H1 (cell line): ENCODE measurements at regions not wholly inside any gene's neighbourhood (a gene's known extent, or its start where the extent isn't known, plus 50 kb on each side); places are given as distances from the start of the nearest gene placed in this dataset.

ENCODE experiments used
- CTCF ChIA-PET: fragments of 300-600 bp; sonication (Branson Sonifier 250); formaldehyde crosslinking; loops from one replicate; lab custom pipeline; 2021; ENCODE audit not compliant: partially characterized antibody; lab: Charles Lee
- POLR2A ChIA-PET: fragments of 300-600 bp; sonication (Branson Sonifier 250); formaldehyde crosslinking; loops from one replicate; lab custom pipeline; 2021; ENCODE audit warnings: inconsistent platforms; ENCODE audit not compliant: partially characterized antibody; lab: Charles Lee
- DNase-seq, 2 experiments: peaks; one replicate each; pipeline versions ENCODE4 v3.0.0 to v3.0.0-alpha.2; 2010 to 2022; ENCODE audit warnings: low spot score in 2 of 2, low read depth in 1 of 2, mixed read lengths in 1 of 2
- FAIRE-seq: peaks from 2 replicates; lab custom pipeline; 2011; peaks lifted over from hg19 to GRCh38; lab: Jason Lieb, UNC
- H2AFZ ChIP-seq: 2 replicates; pipeline ENCODE4 v1.8.1; 2012; ENCODE audit warnings: low read length, inconsistent platforms
- H2AK5ac ChIP-seq: 2 replicates; pipeline ENCODE4 v1.6.1; 2013; ENCODE audit warnings: low read depth, low read length
- H2BK120ac ChIP-seq: replicated peaks from 2 replicates; pipeline ENCODE3; 2013; ENCODE audit warnings: low read depth, low read length, inconsistent platforms
- H2BK12ac ChIP-seq: 2 replicates; pipeline ENCODE4 v1.6.1; 2013; ENCODE audit warnings: low read depth, low read length
- H2BK15ac ChIP-seq: 2 replicates; pipeline ENCODE4 v1.6.1; 2013; ENCODE audit warnings: low read length
- H2BK20ac ChIP-seq: 2 replicates; pipeline ENCODE4 v1.6.1; 2013; ENCODE audit warnings: low read length
- H2BK5ac ChIP-seq: 2 replicates; pipeline ENCODE4 v1.6.1; 2013; ENCODE audit warnings: low read depth, low read length
- H3K14ac ChIP-seq: 2 replicates; pipeline ENCODE4 v1.6.1; 2013; ENCODE audit warnings: inconsistent platforms; ENCODE audit not compliant: insufficient read length
- H3K18ac ChIP-seq: 2 replicates; pipeline ENCODE4 v1.6.1; 2013; ENCODE audit warnings: low read length; ENCODE audit errors: extremely low read depth
- H3K23ac ChIP-seq: 2 replicates; pipeline ENCODE4 v1.6.1; 2013; ENCODE audit warnings: inconsistent platforms; ENCODE audit not compliant: insufficient read length
- H3K23me2 ChIP-seq: 2 replicates; pipeline ENCODE4 v1.6.1; 2013; ENCODE audit warnings: low read depth, low read length
- H3K27ac ChIP-seq: 2 replicates; pipeline ENCODE4 v1.6.1; 2011; ENCODE audit warnings: low read depth, low read length, inconsistent platforms
- H3K27me3 ChIP-seq, 4 experiments: replicated peaks in 1 of 4; 1 replicate in 1 of 4; 2 replicates in 3 of 4; pipeline versions ENCODE4 v1.6.1 to v1.8.1; 2011 to 2013; ENCODE audit warnings: low read length in 3 of 4, mild to moderate bottlenecking in 3 of 4, inconsistent platforms in 2 of 4, mixed read lengths in 2 of 4, moderate library complexity in 1 of 4; ENCODE audit not compliant: control insufficient read depth in 3 of 4, insufficient read depth in 3 of 4; ENCODE audit errors: extremely low read depth in 1 of 4
- H3K36me3 ChIP-seq, 4 experiments: 2 replicates each; pipeline versions ENCODE4 v1.6.1 to v1.8.1; 2011 to 2013; ENCODE audit warnings: mild to moderate bottlenecking in 4 of 4, low read length in 3 of 4, moderate library complexity in 2 of 4, control low read depth in 1 of 4, inconsistent platforms in 1 of 4; ENCODE audit not compliant: insufficient read depth in 4 of 4, control insufficient read depth in 2 of 4
- H3K4ac ChIP-seq: replicated peaks from 2 replicates; pipeline ENCODE3; 2013; ENCODE audit warnings: low read length, low read depth, mixed read lengths, inconsistent platforms; ENCODE audit not compliant: insufficient read length
- H3K4me1 ChIP-seq, 4 experiments: replicated peaks in 1 of 4; 1 replicate in 1 of 4; 2 replicates in 3 of 4; pipeline versions ENCODE4 v1.6.1 to v1.8.1; 2011 to 2013; ENCODE audit warnings: low read length in 3 of 4, inconsistent platforms in 2 of 4, mixed read lengths in 1 of 4; ENCODE audit not compliant: insufficient read depth in 4 of 4, control insufficient read depth in 3 of 4
- H3K4me2 ChIP-seq, 2 experiments: 2 replicates each; pipeline versions ENCODE4 v1.6.1 to v1.8.1; 2011 to 2013; ENCODE audit warnings: low read depth in 2 of 2, low read length in 2 of 2, control low read depth in 1 of 2, inconsistent platforms in 1 of 2, mild to moderate bottlenecking in 1 of 2; ENCODE audit not compliant: insufficient read depth in 1 of 2
- H3K4me3 ChIP-seq, 4 experiments: fragments of 200-600, 300-600 bp in 1 of 4; sonication (generic), shearing (Covaris generic), sonication (Bioruptor Twin) in 1 of 4; 2 replicates each; pipeline versions ENCODE4 v1.5.1 to v1.8.1; 2011 to 2016; ENCODE audit warnings: low read length in 4 of 4, low read depth in 3 of 4, control low read depth in 2 of 4, inconsistent platforms in 2 of 4, mild to moderate bottlenecking in 2 of 4, mixed read lengths in 1 of 4, moderate library complexity in 1 of 4; ENCODE audit not compliant: insufficient read depth in 2 of 4; ENCODE audit errors: extremely low read depth in 1 of 4
- H3K56ac ChIP-seq: replicated peaks from 2 replicates; pipeline ENCODE3; 2013; ENCODE audit warnings: low read depth, mild to moderate bottlenecking, mixed read lengths, low read length, inconsistent platforms; ENCODE audit not compliant: insufficient read length
- H3K79me1 ChIP-seq: 2 replicates; pipeline ENCODE4 v1.6.1; 2013; ENCODE audit warnings: low read depth, low read length, control low read depth
- H3K79me2 ChIP-seq, 2 experiments: 2 replicates each; pipeline versions ENCODE4 v1.6.1 to v1.8.1; 2012 to 2013; ENCODE audit warnings: low read length in 2 of 2, mild to moderate bottlenecking in 2 of 2, inconsistent platforms in 1 of 2; ENCODE audit not compliant: insufficient read depth in 2 of 2, control insufficient read depth in 1 of 2
- H3K9ac ChIP-seq, 4 experiments: replicated peaks in 1 of 4; 1 replicate in 1 of 4; 2 replicates in 3 of 4; pipeline versions ENCODE4 v1.6.1 to v1.8.1; 2011 to 2013; ENCODE audit warnings: low read depth in 3 of 4, low read length in 3 of 4, control low read depth in 2 of 4, mild to moderate bottlenecking in 2 of 4, moderate library complexity in 2 of 4, inconsistent platforms in 1 of 4; ENCODE audit errors: extremely low read depth in 1 of 4
- H3K9me3 ChIP-seq, 2 experiments: 2 replicates each; pipeline versions ENCODE4 v1.6.1 to v1.8.1; 2012 to 2013; ENCODE audit warnings: mild to moderate bottlenecking in 2 of 2, moderate library complexity in 2 of 2, control low read depth in 1 of 2, inconsistent platforms in 1 of 2, low read depth in 1 of 2, low read length in 1 of 2, mixed read lengths in 1 of 2; ENCODE audit not compliant: insufficient read depth in 2 of 2
- H4K20me1 ChIP-seq, 2 experiments: replicated peaks in 1 of 2; 2 replicates each; pipeline versions ENCODE3 to v1.8.1; 2011 to 2013; ENCODE audit warnings: inconsistent platforms in 2 of 2, low read length in 2 of 2, mild to moderate bottlenecking in 1 of 2; ENCODE audit not compliant: insufficient read depth in 2 of 2, control insufficient read depth in 1 of 2
- H4K5ac ChIP-seq: 2 replicates; pipeline ENCODE4 v1.6.1; 2013; ENCODE audit warnings: low read length, low read depth, mixed read lengths, inconsistent platforms; ENCODE audit not compliant: insufficient read length
- H4K8ac ChIP-seq: 2 replicates; pipeline ENCODE4 v1.8.0; 2013; ENCODE audit warnings: mild to moderate bottlenecking, moderate library complexity, low read length, inconsistent platforms; ENCODE audit not compliant: insufficient read depth; ENCODE audit errors: extremely low read depth
- H4K91ac ChIP-seq: replicated peaks from 2 replicates; pipeline ENCODE3; 2013; ENCODE audit warnings: low read length, mixed read lengths, inconsistent platforms; ENCODE audit not compliant: insufficient read length
- KDM5A ChIP-seq: fragments of 200-600 bp; IDR thresholded peaks from 2 replicates; pipeline ENCODE4 v1.7.1; 2012; ENCODE audit warnings: mild to moderate bottlenecking, low read length, inconsistent platforms, mixed read lengths
- MAFK ChIP-seq: IDR thresholded peaks from 2 replicates; pipeline ENCODE4 v1.6.1; 2012; ENCODE audit warnings: low read depth, mild to moderate bottlenecking, improper control_type of control experiment, low read length
- RBBP5 ChIP-seq: IDR thresholded peaks from 2 replicates; pipeline ENCODE4 v1.7.1; 2012; ENCODE audit warnings: low read depth, mild to moderate bottlenecking, inconsistent platforms, low read length, moderate library complexity, borderline replicate concordance
- TAF7 ChIP-seq: optimal IDR thresholded peaks from 2 replicates; pipeline ENCODE3; 2011; ENCODE audit warnings: low read depth, mild to moderate bottlenecking, inconsistent platforms, low read length, moderate library complexity, borderline replicate concordance
- WGBS, 2 experiments: shearing (Covaris generic) in 1 of 2; methylation state at CpG; one replicate each; pipeline versions ENCODE4 v1.1.6 to v1.1.7; 2013 to 2015; ENCODE audit warnings: low lambda C conversion rate in 2 of 2, mixed read lengths in 2 of 2, inconsistent platforms in 1 of 2, low coverage in 1 of 2, missing lambda C conversion rate in 1 of 2; ENCODE audit not compliant: insufficient replicate concordance in 2 of 2, insufficient coverage in 1 of 2, insufficient read length in 1 of 2; ENCODE audit errors: extremely low coverage in 1 of 2, missing lambda C conversion rate in 1 of 2; 5-methylcytosine and 5-hydroxymethylcytosine counted together
- TF ChIP-seq, protein P1 (sequence below): IDR thresholded peaks from 2 replicates; pipeline ENCODE4 v1.6.1; 2012; ENCODE audit warnings: inconsistent platforms

DNA sequence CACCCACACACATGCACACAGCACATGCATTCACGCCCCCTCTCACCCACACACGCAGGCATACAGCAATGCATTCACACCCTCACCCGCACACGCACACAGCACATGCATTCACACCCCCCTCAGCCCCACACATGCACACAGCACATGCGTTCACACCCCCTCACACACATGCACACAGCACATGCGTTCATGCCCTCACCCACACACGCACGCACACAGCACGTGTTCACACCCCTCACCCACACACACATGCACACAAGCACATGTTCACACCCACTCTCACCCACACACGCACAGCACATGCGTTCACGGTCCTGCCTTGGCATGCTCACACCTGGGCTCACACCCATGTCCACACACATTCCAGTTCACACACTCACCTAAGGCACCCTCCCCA lies 64.2 kb downstream of the ENGASE start:
- Histone ChIP-seq H4K5ac (no peak overlapping the region), H4K91ac (peak overlapping the region; percentile 34), H4K8ac (no peak overlapping the region), H3K79me1 (peaks cover 5% of the 10 kb centered on the region), H3K9ac (no peak overlapping the region), H3K4me2 (no peak overlapping the region), H2BK20ac (no peak overlapping the region), H3K4me3 (no peak overlapping the region), H3K79me2 (no peaks in the 10 kb centered on the region), H3K27me3 (no peaks in the 10 kb centered on the region), H2BK5ac (no peak overlapping the region; the same call in 1 of the 2 replicates), H2AK5ac (peak overlapping the region; percentile 32; the same call in 1 of the 2 replicates), H2BK15ac (peak overlapping the region; percentile 95; the same call in 1 of the 2 replicates), H3K4me1 (no peaks in the 10 kb centered on the region; a peak in 3 of 7 replicates), H3K14ac (no peak overlapping the region), H3K56ac (no peak overlapping the region), H3K27ac (no peak overlapping the region), H2BK120ac (no peak overlapping the region), H3K23ac (no peak overlapping the region), H4K20me1 (peaks cover 4 to 19% of the 10 kb centered on the region in 2 experiments), H3K18ac (no peak overlapping the region), H3K23me2 (no peaks in the 10 kb centered on the region), H3K4ac (no peak overlapping the region), H2AFZ (no peak overlapping the region), H2BK12ac (no peak overlapping the region), H3K9me3 (no peaks in the 10 kb centered on the region; a peak in 1 of 4 replicates), H3K36me3 (no peaks in the 10 kb centered on the region; a peak in 1 of 8 replicates)
- POLR2A ChIA-PET, result interaction anchor here (0.6 kb wide), 1 partner anchor 252 kb away, joined by 3 read pairs; no protein-coding TSS in a partner anchor
- CTCF ChIA-PET, result interaction anchor here (0.5 to 1.1 kb wide), 4 partner anchors 14 to 159 kb away, joined by 3 to 4 read pairs (median 3); no protein-coding TSS in a partner anchor
- WGBS, 2 experiments, result 89% methylated on average over 11 of the region's 12 CpGs; no CpG with 5 or more reads in 1 of the 2 experiments
- DNase-seq, result no peak
- no peak for FAIRE-seq
- TF ChIP-seq KDM5A, result no peak
- TF ChIP-seq MAFK, result no peak
- TF ChIP-seq RBBP5, result no peak
- TF ChIP-seq TAF7, result no peak
- TF ChIP-seq, protein P1, sequence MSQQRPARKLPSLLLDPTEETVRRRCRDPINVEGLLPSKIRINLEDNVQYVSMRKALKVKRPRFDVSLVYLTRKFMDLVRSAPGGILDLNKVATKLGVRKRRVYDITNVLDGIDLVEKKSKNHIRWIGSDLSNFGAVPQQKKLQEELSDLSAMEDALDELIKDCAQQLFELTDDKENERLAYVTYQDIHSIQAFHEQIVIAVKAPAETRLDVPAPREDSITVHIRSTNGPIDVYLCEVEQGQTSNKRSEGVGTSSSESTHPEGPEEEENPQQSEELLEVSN, result no peak
